Spleen (tissue), 7 donors: ENCODE measurements at regions not wholly inside any gene's neighbourhood (a gene's known extent, or its start where the extent isn't known, plus 50 kb on each side); places are given as distances from the start of the nearest gene placed in this dataset.

Source experiments
- POLR2AphosphoS5 ChIP-seq, 3 donors: sonication (generic); formaldehyde crosslinking; IDR thresholded peaks; one replicate each; pipeline ENCODE4 v1.5.1; 2017; ENCODE audit warnings: antibody characterized with exemption in 3 of 3
- TF ChIP-seq, protein P1 (sequence below), 11 experiments: fragments of 200-600 bp in 7 of 11; fragments of 450-650 bp in 4 of 11; sonication (generic) in 4 of 11; IDR thresholded peaks in 8 of 11; conservative IDR thresholded peaks in 3 of 11; 1 replicate in 7 of 11; 2 replicates in 4 of 11; pipeline versions ENCODE4 v1.4.0 to v1.8.0; 2016 to 2021; ENCODE audit warnings: antibody characterized with exemption in 11 of 11, inconsistent platforms in 4 of 11, mild to moderate bottlenecking in 1 of 11
- donor health status: DM: no; HTN: no; CAD: no; lungs with moderate emphysema.
- donor health status: DM: no; HTN: no; CAD: no.
- donor health status: DM: no; HTN: no; CAD: no.

DNA sequence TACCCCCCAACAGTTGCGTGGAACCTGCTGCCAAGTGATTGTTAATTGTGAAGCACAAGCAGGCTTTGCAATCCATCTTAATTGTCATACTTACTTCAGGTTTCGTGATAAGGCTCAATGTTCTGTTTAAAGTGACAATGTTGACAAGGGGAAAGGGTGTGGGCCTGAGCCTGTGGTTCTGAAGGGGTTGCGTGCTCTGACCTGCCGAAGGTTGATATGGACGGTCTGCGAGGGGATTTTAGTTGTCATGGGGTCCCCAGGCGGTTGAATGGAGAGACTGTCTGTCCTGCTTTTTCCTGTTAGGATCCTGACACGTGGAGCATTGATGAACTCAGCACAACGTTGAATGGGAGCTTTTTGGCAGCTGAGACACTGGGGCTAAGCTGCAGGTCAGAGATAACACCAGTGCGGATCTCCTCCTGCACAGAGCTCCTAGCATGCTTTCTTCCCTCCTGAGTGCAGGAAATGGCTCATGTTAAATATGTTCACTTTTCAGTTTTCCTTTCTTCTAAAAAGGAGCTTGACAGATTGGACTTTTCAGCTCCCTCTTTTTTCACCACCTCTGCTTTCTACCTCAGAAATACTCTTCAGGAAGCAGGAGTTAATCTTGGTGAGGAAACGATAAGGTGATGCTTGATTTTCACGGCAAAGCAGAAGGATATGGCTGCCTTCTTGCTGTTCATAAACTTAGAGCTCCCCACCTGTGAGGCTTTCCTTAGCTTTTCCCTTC is 62.9 kb upstream of the ZEB2 start:
- TF ChIP-seq POLR2AphosphoS5 (IDR thresholded peaks at IDR 0.05), result no peak
- TF ChIP-seq, protein P1, sequence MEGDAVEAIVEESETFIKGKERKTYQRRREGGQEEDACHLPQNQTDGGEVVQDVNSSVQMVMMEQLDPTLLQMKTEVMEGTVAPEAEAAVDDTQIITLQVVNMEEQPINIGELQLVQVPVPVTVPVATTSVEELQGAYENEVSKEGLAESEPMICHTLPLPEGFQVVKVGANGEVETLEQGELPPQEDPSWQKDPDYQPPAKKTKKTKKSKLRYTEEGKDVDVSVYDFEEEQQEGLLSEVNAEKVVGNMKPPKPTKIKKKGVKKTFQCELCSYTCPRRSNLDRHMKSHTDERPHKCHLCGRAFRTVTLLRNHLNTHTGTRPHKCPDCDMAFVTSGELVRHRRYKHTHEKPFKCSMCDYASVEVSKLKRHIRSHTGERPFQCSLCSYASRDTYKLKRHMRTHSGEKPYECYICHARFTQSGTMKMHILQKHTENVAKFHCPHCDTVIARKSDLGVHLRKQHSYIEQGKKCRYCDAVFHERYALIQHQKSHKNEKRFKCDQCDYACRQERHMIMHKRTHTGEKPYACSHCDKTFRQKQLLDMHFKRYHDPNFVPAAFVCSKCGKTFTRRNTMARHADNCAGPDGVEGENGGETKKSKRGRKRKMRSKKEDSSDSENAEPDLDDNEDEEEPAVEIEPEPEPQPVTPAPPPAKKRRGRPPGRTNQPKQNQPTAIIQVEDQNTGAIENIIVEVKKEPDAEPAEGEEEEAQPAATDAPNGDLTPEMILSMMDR (IDR thresholded peaks at IDR 0.05 in 8 of 11, conservative IDR thresholded peaks at IDR 0.05 in 3 of 11), result no peak
